HK-2 (cell line): ENCODE measurements at regions not wholly inside any gene's neighbourhood (a gene's known extent, or its start where the extent isn't known, plus 50 kb on each side); places are given as distances from the start of the nearest gene placed in this dataset.

Experiments
- DNase-seq: peaks from one replicate; pipeline ENCODE4 v3.0.0-alpha.2; 2018; ENCODE audit not compliant: unreplicated experiment

GRCh38 chr6:2465336-2465735, 219.9 kb upstream of the GMDS start:
- no peak for DNase-seq

GRCh38 chr6:2464641-2465040, 219.2 kb upstream of the GMDS start:
- no peak for DNase-seq

- DNase-seq, result no peak
These were observed 217.4 kb upstream of the GMDS start for GRCh38 chr6:2462831-2463230.

- DNase-seq, result peak; percentile 74
These were observed 214.9 kb upstream of the GMDS start for GRCh38 chr6:2460216-2460745.

- DNase-seq, result no peak
These were observed 208.8 kb upstream of the GMDS start for GRCh38 chr6:2454180-2454579.

- DNase-seq, result no peak
These were observed 205.1 kb upstream of the GMDS start for GRCh38 chr6:2450546-2450945.

- no peak for DNase-seq
These were observed 204.2 kb upstream of the GMDS start for GRCh38 chr6:2449572-2449940.

GRCh38 chr6:2448826-2449571, 203.6 kb upstream of the GMDS start:
- peak; percentile 38 for DNase-seq

GRCh38 chr6:2447931-2448330, 202.5 kb upstream of the GMDS start:
- DNase-seq, result no peak

- no peak for DNase-seq
These were observed 202.0 kb upstream of the GMDS start for GRCh38 chr6:2447318-2447920.

- no peak for DNase-seq
These were observed 196.4 kb upstream of the GMDS start for GRCh38 chr6:2441601-2442475.

- no peak for DNase-seq
These were observed 195.1 kb upstream of the GMDS start for GRCh38 chr6:2440516-2440915.

- no peak for DNase-seq
These were observed 194.2 kb upstream of the GMDS start for GRCh38 chr6:2439632-2440031.

- DNase-seq, result no peak
These were observed 193.7 kb upstream of the GMDS start for GRCh38 chr6:2439082-2439481.

GRCh38 chr6:2436410-2437154, 191.2 kb upstream of the GMDS start:
- DNase-seq, result no peak

- no peak for DNase-seq
These were observed 189.9 kb upstream of the GMDS start for GRCh38 chr6:2435323-2435722.

- DNase-seq, result no peak
These were observed 189.5 kb upstream of the GMDS start for GRCh38 chr6:2434912-2435311.

- peak; percentile 82 for DNase-seq
These were observed 188.7 kb upstream of the GMDS start for GRCh38 chr6:2434116-2434515.

- no peak for DNase-seq
These were observed 188.3 kb upstream of the GMDS start for GRCh38 chr6:2433711-2434110.

GRCh38 chr6:2433266-2433665, 187.9 kb upstream of the GMDS start:
- no peak for DNase-seq

- peak; percentile 56 for DNase-seq
These were observed 186.9 kb upstream of the GMDS start for GRCh38 chr6:2432292-2432691.

GRCh38 chr6:2430612-2431011, 185.2 kb upstream of the GMDS start:
- no peak for DNase-seq
